ENCODE measurements at regions not wholly inside any gene's neighbourhood (a gene's known extent, or its start where the extent isn't known, plus 50 kb on each side); places are given as distances from the start of the nearest gene placed in this dataset.
A peak's percentile ranks its signal among the peaks of the same experiment; 100 is the strongest.

GRCh38 chr16:7257016-7257415 lies 75.6 kb upstream of the RBFOX1 start:
- H3K4me3 ChIP-seq, result no peak overlapping the region
- intact Hi-C loops (cut with DNase I; ENCODE audit: low total_unique reads), result no loop called here
- H3K9me3 ChIP-seq, result no peaks in the 10 kb centered on the region
- H3K27ac ChIP-seq, result no peak overlapping the region
- DNase-seq (ENCODE audit: low spot score in 2 of 2), result no peak
- H3K27me3 ChIP-seq, result no peaks in the 10 kb centered on the region
- no peaks in the 10 kb centered on the region for H3K4me1 ChIP-seq
- H3K36me3 ChIP-seq, result no peaks in the 10 kb centered on the region
- TF ChIP-seq POLR2AphosphoS5 (IDR thresholded peaks at IDR 0.05) (no peak), POLR2A (IDR thresholded peaks at IDR 0.05) (no peak)
- TF ChIP-seq, protein P1, sequence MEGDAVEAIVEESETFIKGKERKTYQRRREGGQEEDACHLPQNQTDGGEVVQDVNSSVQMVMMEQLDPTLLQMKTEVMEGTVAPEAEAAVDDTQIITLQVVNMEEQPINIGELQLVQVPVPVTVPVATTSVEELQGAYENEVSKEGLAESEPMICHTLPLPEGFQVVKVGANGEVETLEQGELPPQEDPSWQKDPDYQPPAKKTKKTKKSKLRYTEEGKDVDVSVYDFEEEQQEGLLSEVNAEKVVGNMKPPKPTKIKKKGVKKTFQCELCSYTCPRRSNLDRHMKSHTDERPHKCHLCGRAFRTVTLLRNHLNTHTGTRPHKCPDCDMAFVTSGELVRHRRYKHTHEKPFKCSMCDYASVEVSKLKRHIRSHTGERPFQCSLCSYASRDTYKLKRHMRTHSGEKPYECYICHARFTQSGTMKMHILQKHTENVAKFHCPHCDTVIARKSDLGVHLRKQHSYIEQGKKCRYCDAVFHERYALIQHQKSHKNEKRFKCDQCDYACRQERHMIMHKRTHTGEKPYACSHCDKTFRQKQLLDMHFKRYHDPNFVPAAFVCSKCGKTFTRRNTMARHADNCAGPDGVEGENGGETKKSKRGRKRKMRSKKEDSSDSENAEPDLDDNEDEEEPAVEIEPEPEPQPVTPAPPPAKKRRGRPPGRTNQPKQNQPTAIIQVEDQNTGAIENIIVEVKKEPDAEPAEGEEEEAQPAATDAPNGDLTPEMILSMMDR (IDR thresholded peaks at IDR 0.05), result no peak

DNA sequence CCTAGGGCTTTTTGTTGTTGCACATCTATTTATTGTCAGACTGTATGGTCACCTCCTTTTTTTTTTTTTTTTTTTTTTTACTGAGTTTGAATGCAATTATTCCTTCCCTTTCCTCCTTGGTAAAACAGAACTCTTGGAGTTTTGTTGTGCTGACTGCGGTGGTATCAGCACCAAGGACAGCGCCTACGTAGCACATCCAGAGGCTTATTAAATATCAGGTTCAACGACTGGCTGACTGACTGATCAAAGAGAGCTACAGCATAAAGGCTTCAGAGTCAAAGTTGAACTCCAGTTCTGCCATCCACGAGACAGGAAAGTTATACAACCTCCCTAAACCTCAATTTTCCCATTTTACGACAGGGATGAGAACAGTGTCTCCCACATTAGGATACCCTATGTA lies 86.1 kb upstream of the RBFOX1 start:
- intact Hi-C loops (cut with DNase I; ENCODE audit: low total_unique reads), result no loop called here
- Histone ChIP-seq H3K9me3 (no peaks in the 10 kb centered on the region), H3K4me1 (no peaks in the 10 kb centered on the region), H3K27me3 (no peaks in the 10 kb centered on the region), H3K4me3 (no peak overlapping the region), H3K27ac (no peak overlapping the region), H3K36me3 (no peaks in the 10 kb centered on the region)
- no peak for DNase-seq (ENCODE audit: low spot score in 2 of 2)
- no peak for TF ChIP-seq POLR2AphosphoS5 (IDR thresholded peaks at IDR 0.05)
- TF ChIP-seq, protein P1 (IDR thresholded peaks at IDR 0.05), result no peak
- no peak for TF ChIP-seq POLR2A (IDR thresholded peaks at IDR 0.05)

DNA sequence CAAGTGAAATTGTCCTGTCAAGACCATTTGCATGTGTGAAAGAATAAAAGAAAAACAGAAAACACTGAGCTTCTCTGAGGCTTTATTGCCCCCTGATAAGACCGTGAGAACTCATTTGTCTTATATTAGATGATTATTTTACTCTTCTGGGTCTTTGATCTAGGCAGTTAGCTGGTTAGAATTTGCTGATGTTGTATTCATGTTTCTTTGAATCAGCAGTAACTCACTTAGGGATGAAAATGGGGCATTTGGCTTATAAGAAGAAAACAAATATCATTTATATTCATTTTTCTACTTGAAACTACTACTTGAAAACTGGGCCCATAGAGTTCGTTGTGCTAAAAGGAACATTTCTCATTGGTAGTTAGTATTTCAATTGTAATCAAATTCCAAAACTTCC lies 93.1 kb upstream of the RBFOX1 start:
- H3K27ac ChIP-seq, result no peak overlapping the region
- no peaks in the 10 kb centered on the region for H3K4me1 ChIP-seq
- no peaks in the 10 kb centered on the region for H3K9me3 ChIP-seq
- TF ChIP-seq POLR2AphosphoS5 (IDR thresholded peaks at IDR 0.05) (no peak), POLR2A (IDR thresholded peaks at IDR 0.05) (no peak)
- TF ChIP-seq, protein P1 (IDR thresholded peaks at IDR 0.05), result no peak
- no peak for DNase-seq (ENCODE audit: low spot score in 2 of 2)
- no peak overlapping the region for H3K4me3 ChIP-seq
- intact Hi-C loops (cut with DNase I; ENCODE audit: low total_unique reads), result no loop called here
- no peaks in the 10 kb centered on the region for H3K27me3 ChIP-seq
- no peaks in the 10 kb centered on the region for H3K36me3 ChIP-seq

DNA sequence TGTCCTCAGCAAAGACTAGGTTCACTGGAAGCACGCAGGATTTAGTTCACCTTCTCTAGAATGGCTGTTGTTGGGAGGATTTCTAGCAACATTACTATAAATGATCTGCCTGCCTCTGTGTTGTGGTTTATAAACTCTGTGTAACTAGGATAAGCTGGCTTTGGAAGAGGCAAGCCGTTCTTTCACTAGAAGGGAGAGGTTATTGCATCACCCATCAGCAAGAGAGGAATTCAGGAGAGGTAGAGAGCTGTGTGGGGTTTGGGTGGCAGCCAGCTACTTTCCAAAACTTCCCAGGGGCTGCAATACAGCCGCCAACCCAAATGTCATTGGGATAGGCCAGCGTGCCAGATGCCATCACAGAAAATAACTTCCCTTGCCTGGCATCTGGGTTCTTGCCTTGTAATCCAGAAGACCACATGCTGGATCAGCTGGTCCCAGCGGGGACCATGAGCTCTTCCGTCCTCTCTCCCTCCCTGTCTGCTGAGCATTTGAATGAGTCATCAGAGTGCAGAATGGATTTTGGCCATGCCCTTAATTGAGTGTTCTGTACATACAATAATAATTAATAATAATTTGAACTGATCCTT lies 95.7 kb upstream of the RBFOX1 start:
- intact Hi-C loops (cut with DNase I; ENCODE audit: low total_unique reads), result no loop called here
- Histone ChIP-seq H3K9me3 (no peaks in the 10 kb centered on the region), H3K27ac (no peak overlapping the region), H3K4me3 (no peak overlapping the region), H3K36me3 (no peaks in the 10 kb centered on the region), H3K4me1 (no peaks in the 10 kb centered on the region), H3K27me3 (no peaks in the 10 kb centered on the region)
- TF ChIP-seq POLR2AphosphoS5 (IDR thresholded peaks at IDR 0.05) (no peak), POLR2A (IDR thresholded peaks at IDR 0.05) (no peak)
- TF ChIP-seq, protein P1 (IDR thresholded peaks at IDR 0.05), result no peak
- peak in 1 of 2 donors; percentile 64 for DNase-seq (ENCODE audit: low spot score in 2 of 2)

DNA sequence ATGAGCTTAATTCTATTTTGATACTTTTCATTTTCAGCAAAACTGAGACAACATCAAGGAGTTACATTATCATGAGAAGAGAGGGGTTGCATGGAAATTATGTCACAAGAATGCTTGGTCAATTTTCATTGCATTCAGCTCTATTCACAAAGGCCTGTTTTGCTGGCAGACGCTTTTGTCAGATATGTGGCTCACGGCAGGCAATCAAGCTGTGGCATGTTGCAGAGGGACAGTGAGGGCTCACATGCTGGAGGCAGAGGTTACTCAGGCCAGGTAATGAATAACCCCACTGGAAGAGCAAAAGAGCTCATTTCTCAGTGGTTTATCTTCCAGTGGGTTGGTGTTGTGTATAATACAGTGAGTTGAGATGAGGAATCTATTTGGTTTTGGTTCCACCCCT lies 98.7 kb upstream of the RBFOX1 start:
- Histone ChIP-seq H3K4me3 (no peak overlapping the region), H3K27me3 (no peaks in the 10 kb centered on the region), H3K27ac (peak overlapping the region in 1 of 2 donors; percentile 25), H3K9me3 (no peaks in the 10 kb centered on the region), H3K36me3 (no peaks in the 10 kb centered on the region), H3K4me1 (no peaks in the 10 kb centered on the region)
- no peak for TF ChIP-seq POLR2AphosphoS5 (IDR thresholded peaks at IDR 0.05)
- TF ChIP-seq, protein P1 (IDR thresholded peaks at IDR 0.05), result no peak
- TF ChIP-seq POLR2A (IDR thresholded peaks at IDR 0.05), result no peak
- intact Hi-C loops (cut with DNase I; ENCODE audit: low total_unique reads), result no loop called here
- DNase-seq (ENCODE audit: low spot score in 2 of 2), result peak in 1 of 2 donors; percentile 50

Measured in breast epithelium (tissue), 4 donors.